Hindlimb muscle (tissue), 1 donor: ENCODE measurements at regions not wholly inside any gene's neighbourhood (a gene's known extent, or its start where the extent isn't known, plus 50 kb on each side); places are given as distances from the start of the nearest gene placed in this dataset.
"Not testable (repeated sequence)": the region's sequence is repeated elsewhere in the genome, so short reads cannot be mapped to it uniquely, and the experiment has no call there.

Experiments used
- DNase-seq: peaks from one replicate; pipeline ENCODE4 v3.0.0-alpha.2; 2013

GRCh38 chr6:130557481-130558112, 191.8 kb downstream of the TMEM200A start:
- no peak for DNase-seq

GRCh38 chr6:130558131-130558530, 192.3 kb downstream of the TMEM200A start:
- DNase-seq = no peak

GRCh38 chr6:130559166-130559565, 193.3 kb downstream of the TMEM200A start:
- no peak for DNase-seq

DNA sequence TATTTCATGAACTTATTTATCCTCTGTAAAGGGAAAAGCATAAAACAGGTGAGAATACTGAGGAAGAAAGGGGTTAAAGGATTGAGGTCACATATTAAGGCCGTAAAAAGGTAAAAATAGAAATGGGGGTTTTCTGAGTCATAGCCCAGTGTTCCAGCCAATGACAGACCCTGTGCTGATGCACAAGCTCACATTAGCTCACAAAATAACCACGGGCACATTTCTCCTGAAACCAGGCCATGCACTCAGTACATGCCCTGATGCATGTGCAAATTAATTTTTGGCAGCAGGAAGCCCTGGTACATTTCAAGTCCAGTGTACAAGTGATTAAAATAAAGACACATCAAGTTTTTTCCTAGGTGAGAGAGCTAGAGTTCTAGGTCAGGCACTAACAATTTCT, 194.4 kb downstream of the TMEM200A start:
- no peak for DNase-seq

GRCh38 chr6:130561159-130561558, 195.3 kb downstream of the TMEM200A start:
- not testable (repeated sequence) for DNase-seq

GRCh38 chr6:130565696-130566095, 199.9 kb downstream of the TMEM200A start:
- no peak for DNase-seq

DNA sequence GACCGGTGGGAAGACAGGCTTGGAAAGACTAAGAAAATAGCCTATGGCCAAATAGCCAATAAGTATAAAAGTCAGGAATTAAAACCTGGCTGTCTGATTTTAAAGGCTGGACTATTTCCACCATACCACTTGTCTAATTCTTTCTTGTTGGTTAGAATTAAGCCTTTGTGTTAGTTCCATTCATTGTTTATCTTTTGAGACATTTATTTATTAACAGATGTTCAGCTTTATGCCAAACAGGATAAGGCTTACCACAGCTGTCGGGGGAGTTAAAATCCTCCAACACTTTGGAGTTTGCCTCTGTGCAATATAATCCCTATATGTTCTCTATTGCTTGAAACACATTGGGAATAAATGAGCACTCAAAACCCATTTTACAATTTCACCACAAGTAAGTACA, 208.3 kb downstream of the TMEM200A start:
- peak; percentile 11 for DNase-seq

DNA sequence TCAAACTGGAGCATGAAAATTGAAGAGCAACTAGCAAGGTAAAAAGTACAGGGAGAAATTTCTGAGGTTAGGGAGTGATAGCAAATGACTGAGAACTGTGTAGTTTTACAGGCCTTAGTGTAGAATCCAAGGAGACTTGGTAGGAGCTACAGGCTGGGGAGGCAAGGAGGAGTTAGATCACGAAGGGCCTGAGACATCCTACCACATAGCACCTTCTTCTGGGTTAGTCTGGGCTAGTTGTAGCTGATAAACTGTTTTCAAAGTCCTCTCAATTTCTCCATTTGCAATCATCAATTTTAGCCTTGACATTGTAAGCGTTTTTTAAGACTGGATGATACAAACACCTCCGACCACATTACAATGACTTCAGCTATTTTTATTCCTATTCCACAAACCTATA, 209.7 kb downstream of the TMEM200A start:
- no peak for DNase-seq

DNA sequence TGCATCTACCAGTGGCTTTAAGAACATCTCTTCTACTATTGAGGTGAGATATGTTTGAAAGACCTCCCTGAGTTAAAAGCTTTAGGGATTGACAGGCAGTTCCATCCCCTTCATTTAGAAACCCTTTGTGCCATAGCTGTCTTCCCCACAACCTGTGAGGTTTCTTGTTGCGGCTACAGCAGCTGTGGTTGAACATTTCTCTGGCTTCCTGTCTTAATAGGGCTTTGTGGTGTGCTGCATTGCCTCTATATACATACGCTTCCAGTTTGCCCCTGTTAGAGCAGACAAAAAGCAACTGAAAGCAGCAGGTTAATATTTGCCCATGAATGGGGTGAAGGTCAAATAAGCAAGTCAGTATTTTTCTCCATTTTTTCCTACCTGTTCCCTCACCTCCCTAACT, 210.2 kb downstream of the TMEM200A start:
- DNase-seq = no peak

GRCh38 chr6:130577178-130577919, 211.5 kb downstream of the TMEM200A start:
- no peak for DNase-seq

- no peak for DNase-seq
Measured at GRCh38 chr6:130578713-130579112, 212.9 kb downstream of the TMEM200A start.

GRCh38 chr6:130583268-130583667, 217.5 kb downstream of the TMEM200A start:
- DNase-seq = no peak

DNA sequence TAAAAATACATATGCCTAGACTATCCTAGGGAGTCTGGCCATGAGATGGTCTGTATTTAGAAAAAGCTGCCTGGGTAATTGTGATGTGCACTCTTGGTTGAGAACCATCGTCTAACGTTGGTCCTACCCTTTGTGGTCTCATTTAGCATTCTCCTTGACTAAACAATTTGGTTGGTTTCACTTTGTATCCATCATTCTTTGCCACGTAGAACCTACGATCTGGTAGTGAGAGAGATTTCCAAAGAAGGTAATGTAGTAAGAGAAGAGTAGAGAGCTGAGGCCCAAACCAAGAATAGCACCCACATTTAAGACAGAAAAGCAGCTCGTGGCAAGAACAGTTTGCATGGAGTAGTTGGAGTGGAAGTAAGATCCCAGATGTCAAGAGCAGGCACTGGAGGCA, 219.8 kb downstream of the TMEM200A start:
- DNase-seq = no peak

GRCh38 chr6:130587778-130588520, 222.1 kb downstream of the TMEM200A start:
- DNase-seq = no peak

GRCh38 chr6:130593200-130593599, 227.4 kb downstream of the TMEM200A start:
- no peak for DNase-seq

- DNase-seq = no peak
Measured at GRCh38 chr6:130593948-130594347, 228.1 kb downstream of the TMEM200A start.

- DNase-seq = no peak
Measured at GRCh38 chr6:130598021-130598989, 228.9 kb upstream of the SMLR1 start.

DNA sequence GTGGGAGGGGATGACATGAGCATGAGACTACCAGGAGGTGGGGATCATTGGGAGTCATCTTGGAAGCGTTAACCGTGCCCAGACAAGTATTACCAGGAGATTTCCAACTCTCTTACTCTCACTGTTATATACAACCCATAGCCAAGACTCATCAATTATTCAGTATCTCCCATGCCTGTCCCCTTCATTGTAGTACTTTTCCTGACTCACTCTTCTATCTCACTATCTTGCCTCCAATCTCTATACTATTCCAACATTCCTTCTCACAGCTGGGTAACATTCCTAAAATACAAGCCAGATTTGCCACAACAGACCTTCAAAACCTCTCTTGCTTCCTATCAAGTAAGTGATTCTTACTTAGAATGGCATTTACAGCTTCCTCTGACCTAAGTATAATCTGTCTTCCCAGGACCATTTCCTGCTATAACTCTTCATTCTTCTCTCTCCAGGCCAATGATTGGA, 226.3 kb upstream of the SMLR1 start:
- DNase-seq = no peak

GRCh38 chr6:130602151-130602770, 224.9 kb upstream of the SMLR1 start:
- no peak for DNase-seq

GRCh38 chr6:130603391-130603790, 223.8 kb upstream of the SMLR1 start:
- DNase-seq = no peak

DNA sequence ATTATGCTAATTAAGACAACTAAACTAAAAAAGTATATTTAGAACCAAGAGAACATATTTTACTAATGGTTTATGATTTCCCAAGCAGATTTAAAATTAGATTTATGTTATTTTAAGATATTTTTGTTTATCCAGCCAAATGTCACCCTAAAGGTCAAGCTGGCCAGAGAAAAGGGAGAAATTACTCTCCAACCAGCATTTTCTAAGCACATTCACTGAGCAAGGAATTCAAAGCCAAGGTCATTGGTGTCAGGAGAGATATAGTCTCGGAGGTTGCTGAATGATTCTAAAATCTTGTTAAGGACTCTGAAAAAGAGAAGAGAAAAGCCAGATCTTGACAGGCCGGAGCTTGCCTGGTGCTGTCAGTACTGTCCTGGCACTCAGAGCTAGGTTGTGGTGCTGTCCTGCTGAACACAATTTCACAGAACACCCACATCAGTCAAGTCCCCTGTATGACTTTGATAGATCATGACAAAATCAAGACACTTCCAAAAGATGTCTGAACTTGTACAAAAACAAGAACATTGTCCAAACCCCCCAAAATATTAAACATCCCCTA, 222.3 kb upstream of the SMLR1 start:
- DNase-seq = no peak

GRCh38 chr6:130610303-130610702, 216.9 kb upstream of the SMLR1 start:
- DNase-seq = peak; percentile 48
